RWPE1 (cell line): ENCODE measurements at regions not wholly inside any gene's neighbourhood (a gene's known extent, or its start where the extent isn't known, plus 50 kb on each side); places are given as distances from the start of the nearest gene placed in this dataset.
A peak's percentile ranks its signal among the peaks of the same experiment; 100 is the strongest.

Experiments
- CTCF ChIA-PET: fragments of 350-600 bp; sonication (Branson Sonifier 250); formaldehyde crosslinking; extraction: SDS; loops from one replicate; lab custom pipeline; 2021; lab: Yijun Ruan, JAX
- POLR2A ChIA-PET: fragments of 400-600 bp; formaldehyde crosslinking; extraction: SDS; loops from one replicate; lab custom pipeline; 2020; ENCODE audit warnings: antibody characterized with exemption; ENCODE audit not compliant: low non-redundant PET; lab: Yijun Ruan, JAX
- DNase-seq: peaks from one replicate; pipeline ENCODE4 v3.0.0; 2012; ENCODE audit warnings: low spot score
- H3K27ac ChIP-seq: fragments of 450-650 bp; 2 replicates; pipeline ENCODE4 v1.5.1; 2017
- TF ChIP-seq, protein P1 (sequence below): fragments of 450-650 bp; conservative IDR thresholded peaks from 2 replicates; pipeline ENCODE4 v1.5.1; 2017; ENCODE audit warnings: low read depth, mild to moderate bottlenecking

DNA sequence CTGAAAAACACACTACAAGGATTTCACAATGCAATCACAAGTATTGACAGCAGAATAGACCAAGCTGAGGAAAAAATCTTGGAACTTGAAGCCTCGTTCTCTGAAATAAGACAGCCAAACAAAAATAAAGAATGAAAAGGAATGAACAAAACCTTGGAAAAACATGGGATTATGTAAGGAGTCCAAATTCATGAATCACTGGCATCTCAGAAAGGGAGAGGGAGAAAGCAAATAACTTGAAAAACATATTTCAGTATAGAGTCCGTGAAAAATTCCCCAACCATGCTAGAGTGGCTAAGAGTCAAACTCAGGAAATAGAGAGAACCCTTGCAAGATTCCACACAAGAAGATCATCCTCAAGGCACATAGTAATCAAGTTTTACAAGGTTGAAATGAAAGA is 178.5 kb upstream of the CTSO start:
- CTCF ChIA-PET, result interaction anchor here (0.6 kb wide), 1 partner anchor 19 kb away, joined by 3 read pairs; no protein-coding TSS in a partner anchor

DNA sequence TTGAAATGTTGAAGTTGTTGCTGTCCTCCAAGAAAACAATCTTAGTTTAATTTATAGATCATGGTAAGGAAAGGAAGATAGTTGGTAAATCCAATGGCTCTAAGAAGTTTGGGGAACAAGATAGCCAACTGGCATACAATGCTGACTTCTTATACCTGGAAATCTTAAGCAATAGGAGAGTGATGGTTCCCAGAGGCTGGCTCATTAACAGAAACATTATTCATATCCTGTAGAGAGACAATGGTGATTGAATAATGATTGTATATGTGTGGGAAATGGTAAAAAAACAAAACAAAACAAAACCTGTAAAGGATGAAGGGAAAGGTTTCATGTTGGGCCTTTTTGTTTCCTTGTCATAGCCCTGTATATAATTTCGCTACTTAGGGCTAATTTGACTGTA is 174.9 kb upstream of the CTSO start:
- no peak overlapping the region for H3K27ac ChIP-seq
- no peak for DNase-seq
- POLR2A ChIA-PET, result no interaction called here
- TF ChIP-seq, protein P1, sequence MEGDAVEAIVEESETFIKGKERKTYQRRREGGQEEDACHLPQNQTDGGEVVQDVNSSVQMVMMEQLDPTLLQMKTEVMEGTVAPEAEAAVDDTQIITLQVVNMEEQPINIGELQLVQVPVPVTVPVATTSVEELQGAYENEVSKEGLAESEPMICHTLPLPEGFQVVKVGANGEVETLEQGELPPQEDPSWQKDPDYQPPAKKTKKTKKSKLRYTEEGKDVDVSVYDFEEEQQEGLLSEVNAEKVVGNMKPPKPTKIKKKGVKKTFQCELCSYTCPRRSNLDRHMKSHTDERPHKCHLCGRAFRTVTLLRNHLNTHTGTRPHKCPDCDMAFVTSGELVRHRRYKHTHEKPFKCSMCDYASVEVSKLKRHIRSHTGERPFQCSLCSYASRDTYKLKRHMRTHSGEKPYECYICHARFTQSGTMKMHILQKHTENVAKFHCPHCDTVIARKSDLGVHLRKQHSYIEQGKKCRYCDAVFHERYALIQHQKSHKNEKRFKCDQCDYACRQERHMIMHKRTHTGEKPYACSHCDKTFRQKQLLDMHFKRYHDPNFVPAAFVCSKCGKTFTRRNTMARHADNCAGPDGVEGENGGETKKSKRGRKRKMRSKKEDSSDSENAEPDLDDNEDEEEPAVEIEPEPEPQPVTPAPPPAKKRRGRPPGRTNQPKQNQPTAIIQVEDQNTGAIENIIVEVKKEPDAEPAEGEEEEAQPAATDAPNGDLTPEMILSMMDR, result no peak
- CTCF ChIA-PET, result no interaction called here

More for the DNA sequence above, 178.5 kb upstream of the CTSO start:
- no peak for DNase-seq
- no peak overlapping the region for H3K27ac ChIP-seq
- TF ChIP-seq, protein P1, result no peak
- POLR2A ChIA-PET, result no interaction called here

DNA sequence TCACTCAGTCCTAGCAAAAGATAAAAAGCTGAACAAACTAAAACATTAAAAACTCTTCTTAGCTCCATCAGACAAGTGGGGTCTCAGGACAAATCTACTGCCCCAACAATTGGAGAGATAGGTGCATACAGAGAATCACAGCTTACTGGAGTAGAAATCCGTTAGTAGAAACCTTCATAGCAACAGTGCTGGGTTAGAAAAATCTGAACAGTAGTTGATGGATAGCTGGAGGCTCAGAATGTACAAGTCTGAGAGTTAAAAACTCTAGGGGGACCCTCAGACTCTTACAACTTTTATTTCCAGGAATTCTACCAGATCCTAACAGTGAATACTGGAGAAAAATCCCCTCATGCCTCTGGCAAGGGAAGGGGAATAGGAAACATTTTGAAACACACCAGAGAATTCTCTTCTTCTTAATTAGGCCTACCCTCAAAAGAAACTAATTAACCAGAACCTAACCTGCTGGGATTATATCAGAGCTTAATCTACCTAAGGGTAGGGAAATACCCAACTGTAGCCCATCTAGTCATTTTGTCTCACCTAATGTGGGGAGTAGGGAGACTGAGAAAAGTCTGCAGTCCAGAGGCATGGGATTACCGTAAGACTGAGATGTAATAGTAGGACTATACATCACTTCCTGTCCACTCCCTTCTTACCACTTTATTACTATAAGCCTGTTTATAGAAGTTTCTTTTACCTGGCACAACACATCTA is 165.0 kb upstream of the CTSO start:
- DNase-seq, result no peak
- ChIA-PET CTCF (no interaction called here), POLR2A (no interaction called here)
- TF ChIP-seq, protein P1, result no peak
- H3K27ac ChIP-seq, result no peak overlapping the region

DNA sequence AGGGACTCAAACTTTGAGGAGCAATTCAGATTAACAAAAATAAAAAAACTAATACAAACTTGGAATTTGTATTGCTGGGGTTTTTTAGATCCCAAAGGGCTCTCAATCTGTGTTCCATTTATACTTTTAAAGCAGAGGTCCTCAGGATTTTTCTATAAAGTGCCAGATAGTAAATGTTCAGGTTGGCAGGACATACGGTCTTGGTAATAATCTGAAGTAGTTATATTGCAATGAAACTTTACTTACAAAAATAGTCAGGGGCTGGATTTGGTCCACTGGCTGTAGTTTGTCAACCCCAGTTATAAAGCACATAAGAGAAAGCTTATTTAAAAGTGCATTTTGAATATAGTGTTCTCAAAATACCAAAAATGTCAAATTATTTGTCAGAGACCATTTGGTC is 164.1 kb upstream of the CTSO start:
- ChIA-PET POLR2A (no interaction called here), CTCF (no interaction called here)
- H3K27ac ChIP-seq, result no peak overlapping the region
- no peak for DNase-seq
- TF ChIP-seq, protein P1, result no peak

DNA sequence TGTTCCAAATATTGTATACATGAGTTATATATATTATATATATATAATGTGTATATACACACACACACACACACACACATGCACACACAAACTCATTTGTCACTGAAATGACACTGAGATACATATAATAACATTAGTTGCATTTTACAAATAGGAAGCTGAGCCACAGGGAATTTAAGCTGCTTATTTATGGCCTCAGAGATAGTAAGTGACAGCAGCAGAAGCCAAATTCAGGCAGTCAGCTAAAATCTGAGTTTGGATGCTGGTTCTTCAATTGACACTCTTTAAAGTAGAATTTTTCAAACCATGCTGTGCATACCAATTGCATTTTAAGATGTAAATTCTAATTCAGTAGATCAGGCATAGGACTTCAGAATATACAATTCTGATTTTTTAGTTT is 163.3 kb upstream of the CTSO start:
- DNase-seq, result no peak
- CTCF ChIA-PET, result interaction anchor here (0.7 kb wide), 1 partner anchor 97 kb away, joined by 4 read pairs; no protein-coding TSS in a partner anchor
- POLR2A ChIA-PET, result no interaction called here
- TF ChIP-seq, protein P1, result no peak
- H3K27ac ChIP-seq, result no peak overlapping the region

DNA sequence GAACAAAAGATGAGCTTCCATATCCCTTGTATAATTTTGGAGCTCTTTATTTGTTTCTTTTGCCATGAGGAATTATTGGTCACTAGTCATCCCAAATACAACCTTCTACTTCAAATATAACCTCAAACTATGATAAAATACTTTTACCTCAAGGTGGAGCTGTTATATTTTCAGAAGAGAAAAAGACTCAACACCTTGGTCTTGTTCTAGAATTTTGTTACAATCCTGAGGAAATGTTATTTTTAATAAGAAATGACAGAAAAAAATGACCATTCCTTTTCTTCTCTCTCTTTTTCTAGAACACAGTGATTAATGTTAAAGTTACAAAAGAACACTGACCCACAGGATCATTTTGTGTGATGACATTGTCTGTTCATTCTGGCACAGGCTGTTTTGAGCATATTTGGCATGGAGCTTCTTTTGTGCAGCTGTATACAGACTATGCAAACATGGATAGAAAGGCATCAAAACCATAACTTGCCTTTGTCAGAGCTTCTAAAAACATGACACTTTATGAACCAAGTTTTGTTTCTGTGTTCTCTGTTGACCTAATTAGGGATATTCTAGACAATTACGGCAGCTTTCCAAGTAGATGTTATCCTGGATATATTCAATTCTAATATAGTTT is 159.6 kb upstream of the CTSO start:
- ChIA-PET CTCF (interaction anchor here (0.6 to 1.4 kb wide), 9 partner anchors 9 to 999 kb away, joined by 3 to 7 read pairs (median 5); no protein-coding TSS in a partner anchor), POLR2A (no interaction called here)
- TF ChIP-seq, protein P1, result peak; percentile 27; the same call in 1 of the 2 replicates
- H3K27ac ChIP-seq, result no peak overlapping the region
- no peak for DNase-seq
